HepG2 (cell line): ENCODE measurements at regions not wholly inside any gene's neighbourhood (a gene's known extent, or its start where the extent isn't known, plus 50 kb on each side); places are given as distances from the start of the nearest gene placed in this dataset.

Experiments used
- AGO2 ChIP-seq: fragments of 200-400 bp; formaldehyde crosslinking; optimal IDR thresholded peaks from 2 replicates; pipeline ENCODE3; 2017; ENCODE audit warnings: mild to moderate bottlenecking, low read depth, low read length, moderate library complexity
- CAMTA2 ChIP-seq: sonication (generic); formaldehyde crosslinking; IDR thresholded peaks from 2 replicates; pipeline ENCODE4 v1.4.0; 2020; ENCODE audit warnings: mild to moderate bottlenecking, missing genetic modification reagents, borderline replicate concordance
- EP300 ChIP-seq, 3 experiments: sonication (generic) in 1 of 3; formaldehyde crosslinking in 1 of 3; IDR thresholded peaks; 2 replicates each; pipeline versions ENCODE4 v1.5.1 to v1.6.1; 2011 to 2020; ENCODE audit warnings: low read depth in 2 of 3, low read length in 2 of 3, borderline replicate concordance in 1 of 3, improper control_type of control experiment in 1 of 3, mild to moderate bottlenecking in 1 of 3, missing genetic modification reagents in 1 of 3, moderate library complexity in 1 of 3
- EZH2 ChIP-seq: conservative IDR thresholded peaks from 2 replicates; pipeline ENCODE4 v1.6.1; 2012; ENCODE audit warnings: mild to moderate bottlenecking, low read depth, low read length, moderate library complexity
- PCBP1 ChIP-seq: fragments of 200-400 bp; formaldehyde crosslinking; IDR thresholded peaks from 2 replicates; pipeline ENCODE4 v1.6.1; 2017; ENCODE audit warnings: mild to moderate bottlenecking, low read depth, low read length, borderline replicate concordance
- POLR2AphosphoS5 ChIP-seq: IDR thresholded peaks from 2 replicates; pipeline ENCODE4 v1.6.1; 2012; ENCODE audit warnings: low read depth, low read length
- RAD21 ChIP-seq: fragments of 450-650 bp; formaldehyde crosslinking; IDR thresholded peaks from 2 replicates; pipeline ENCODE4 v1.5.0; 2020; ENCODE audit warnings: mild to moderate bottlenecking
- SP1 ChIP-seq, 2 experiments: fragments of 450-650 bp in 1 of 2; sonication (generic) in 1 of 2; formaldehyde crosslinking in 1 of 2; IDR thresholded peaks; 2 replicates each; pipeline versions ENCODE4 v1.4.0 to v1.6.1; 2016 to 2020; ENCODE audit warnings: missing genetic modification reagents in 1 of 2
- ZNF256 ChIP-seq: sonication (generic); formaldehyde crosslinking; conservative IDR thresholded peaks from 2 replicates; pipeline ENCODE4 v1.4.0; 2020; ENCODE audit warnings: missing genetic modification reagents
- ZNF33B ChIP-seq: sonication (generic); formaldehyde crosslinking; IDR thresholded peaks from 2 replicates; pipeline ENCODE4 v1.5.1; 2020; ENCODE audit warnings: mild to moderate bottlenecking, missing genetic modification reagents
- TF ChIP-seq, protein P1 (sequence below): sonication (generic); formaldehyde crosslinking; IDR thresholded peaks from 2 replicates; pipeline ENCODE4 v1.5.0; 2020; ENCODE audit warnings: missing genetic modification reagents
- TF ChIP-seq, protein P2 (sequence below): IDR thresholded peaks from 2 replicates; pipeline ENCODE4 v1.6.1; 2012; ENCODE audit warnings: inconsistent platforms
- TF ChIP-seq, protein P3 (sequence below): sonication (generic); formaldehyde crosslinking; conservative IDR thresholded peaks from 2 replicates; pipeline ENCODE4 v1.4.0; 2020; ENCODE audit warnings: missing genetic modification reagents
- TF ChIP-seq, protein P4 (sequence below): sonication (generic); formaldehyde crosslinking; IDR thresholded peaks from 2 replicates; pipeline ENCODE4 v1.4.0; 2020; ENCODE audit warnings: mild to moderate bottlenecking, missing genetic modification reagents, borderline replicate concordance

DNA sequence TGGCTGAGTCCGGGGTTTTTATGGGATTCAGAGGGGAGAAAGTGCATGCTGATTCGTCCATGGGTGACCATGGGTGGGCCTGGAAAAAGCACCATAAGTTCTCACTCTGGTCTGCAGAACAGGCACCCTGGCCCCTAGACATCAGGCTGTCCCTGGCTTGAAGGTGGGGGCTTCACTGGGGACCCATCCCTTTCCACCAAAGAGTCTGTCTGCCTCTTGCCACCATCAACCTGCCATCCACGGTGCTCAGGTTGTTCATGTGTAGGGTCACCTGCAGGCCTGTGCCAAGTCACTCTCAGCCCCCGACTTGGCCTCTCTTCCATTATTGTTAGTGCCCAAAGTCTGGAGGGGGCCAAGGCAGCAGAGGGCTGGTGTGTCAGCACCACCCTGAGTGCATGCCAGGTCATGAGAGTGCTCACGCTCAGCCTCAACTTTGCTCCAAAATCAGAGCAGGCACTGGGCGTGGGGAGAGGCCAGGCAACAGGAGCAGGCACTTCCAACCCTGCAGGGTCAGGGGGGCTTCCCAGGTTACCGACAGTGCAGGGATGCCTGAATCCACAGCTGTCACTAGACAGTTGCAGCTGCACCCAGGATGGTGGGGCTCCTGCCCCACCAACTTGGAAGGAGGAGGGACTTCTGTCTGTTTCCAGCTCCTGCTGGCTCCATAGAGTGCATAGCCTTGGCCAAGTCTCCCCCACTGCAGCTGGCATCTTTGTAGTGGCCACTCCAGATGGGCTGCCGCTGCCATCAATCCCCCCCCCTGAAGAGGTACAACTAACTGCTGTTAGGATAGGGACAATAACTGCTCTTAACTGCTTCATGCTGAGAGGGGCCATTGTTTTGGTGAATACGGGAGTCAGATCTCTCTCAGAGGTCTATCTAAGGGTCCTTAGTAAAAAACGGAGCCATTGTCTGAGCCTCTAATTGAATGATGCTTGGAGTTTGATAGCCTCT is 209.3 kb downstream of the AKAIN1 start:
- TF ChIP-seq CAMTA2 (CRISPR knock-in tag), result no peak
- no peak for TF ChIP-seq ZNF256 (CRISPR knock-in tag)
- no peak for TF ChIP-seq POLR2AphosphoS5
- TF ChIP-seq ZNF33B, result no peak
- TF ChIP-seq EP300 (IDR thresholded peaks at IDR 0.05; ENCODE audit: low read depth in 2 of 2, low read length in 2 of 2), result no peak
- no peak for TF ChIP-seq EP300 (CRISPR knock-in tag; IDR thresholded peaks at IDR 0.05; ENCODE audit: borderline replicate concordance)
- TF ChIP-seq, protein P1, sequence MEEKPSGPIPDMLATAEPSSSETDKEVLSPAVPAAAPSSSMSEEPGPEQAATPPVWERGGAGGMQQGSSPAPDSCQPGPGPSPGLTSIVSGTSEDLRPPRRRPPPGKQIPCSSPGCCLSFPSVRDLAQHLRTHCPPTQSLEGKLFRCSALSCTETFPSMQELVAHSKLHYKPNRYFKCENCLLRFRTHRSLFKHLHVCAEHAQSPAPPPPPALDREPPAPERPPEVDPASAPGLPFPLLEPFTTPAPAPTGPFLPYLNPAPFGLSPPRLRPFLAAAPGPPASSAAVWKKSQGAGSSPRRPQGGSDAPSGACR (CRISPR knock-in tag), result no peak
- TF ChIP-seq, protein P2, sequence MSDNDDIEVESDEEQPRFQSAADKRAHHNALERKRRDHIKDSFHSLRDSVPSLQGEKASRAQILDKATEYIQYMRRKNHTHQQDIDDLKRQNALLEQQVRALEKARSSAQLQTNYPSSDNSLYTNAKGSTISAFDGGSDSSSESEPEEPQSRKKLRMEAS, result no peak
- TF ChIP-seq, protein P3, sequence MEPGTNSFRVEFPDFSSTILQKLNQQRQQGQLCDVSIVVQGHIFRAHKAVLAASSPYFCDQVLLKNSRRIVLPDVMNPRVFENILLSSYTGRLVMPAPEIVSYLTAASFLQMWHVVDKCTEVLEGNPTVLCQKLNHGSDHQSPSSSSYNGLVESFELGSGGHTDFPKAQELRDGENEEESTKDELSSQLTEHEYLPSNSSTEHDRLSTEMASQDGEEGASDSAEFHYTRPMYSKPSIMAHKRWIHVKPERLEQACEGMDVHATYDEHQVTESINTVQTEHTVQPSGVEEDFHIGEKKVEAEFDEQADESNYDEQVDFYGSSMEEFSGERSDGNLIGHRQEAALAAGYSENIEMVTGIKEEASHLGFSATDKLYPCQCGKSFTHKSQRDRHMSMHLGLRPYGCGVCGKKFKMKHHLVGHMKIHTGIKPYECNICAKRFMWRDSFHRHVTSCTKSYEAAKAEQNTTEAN (CRISPR knock-in tag), result no peak
- TF ChIP-seq EZH2, result no peak
- TF ChIP-seq PCBP1, result no peak
- TF ChIP-seq RAD21 (CRISPR knock-in tag), result no peak
- TF ChIP-seq, protein P4, sequence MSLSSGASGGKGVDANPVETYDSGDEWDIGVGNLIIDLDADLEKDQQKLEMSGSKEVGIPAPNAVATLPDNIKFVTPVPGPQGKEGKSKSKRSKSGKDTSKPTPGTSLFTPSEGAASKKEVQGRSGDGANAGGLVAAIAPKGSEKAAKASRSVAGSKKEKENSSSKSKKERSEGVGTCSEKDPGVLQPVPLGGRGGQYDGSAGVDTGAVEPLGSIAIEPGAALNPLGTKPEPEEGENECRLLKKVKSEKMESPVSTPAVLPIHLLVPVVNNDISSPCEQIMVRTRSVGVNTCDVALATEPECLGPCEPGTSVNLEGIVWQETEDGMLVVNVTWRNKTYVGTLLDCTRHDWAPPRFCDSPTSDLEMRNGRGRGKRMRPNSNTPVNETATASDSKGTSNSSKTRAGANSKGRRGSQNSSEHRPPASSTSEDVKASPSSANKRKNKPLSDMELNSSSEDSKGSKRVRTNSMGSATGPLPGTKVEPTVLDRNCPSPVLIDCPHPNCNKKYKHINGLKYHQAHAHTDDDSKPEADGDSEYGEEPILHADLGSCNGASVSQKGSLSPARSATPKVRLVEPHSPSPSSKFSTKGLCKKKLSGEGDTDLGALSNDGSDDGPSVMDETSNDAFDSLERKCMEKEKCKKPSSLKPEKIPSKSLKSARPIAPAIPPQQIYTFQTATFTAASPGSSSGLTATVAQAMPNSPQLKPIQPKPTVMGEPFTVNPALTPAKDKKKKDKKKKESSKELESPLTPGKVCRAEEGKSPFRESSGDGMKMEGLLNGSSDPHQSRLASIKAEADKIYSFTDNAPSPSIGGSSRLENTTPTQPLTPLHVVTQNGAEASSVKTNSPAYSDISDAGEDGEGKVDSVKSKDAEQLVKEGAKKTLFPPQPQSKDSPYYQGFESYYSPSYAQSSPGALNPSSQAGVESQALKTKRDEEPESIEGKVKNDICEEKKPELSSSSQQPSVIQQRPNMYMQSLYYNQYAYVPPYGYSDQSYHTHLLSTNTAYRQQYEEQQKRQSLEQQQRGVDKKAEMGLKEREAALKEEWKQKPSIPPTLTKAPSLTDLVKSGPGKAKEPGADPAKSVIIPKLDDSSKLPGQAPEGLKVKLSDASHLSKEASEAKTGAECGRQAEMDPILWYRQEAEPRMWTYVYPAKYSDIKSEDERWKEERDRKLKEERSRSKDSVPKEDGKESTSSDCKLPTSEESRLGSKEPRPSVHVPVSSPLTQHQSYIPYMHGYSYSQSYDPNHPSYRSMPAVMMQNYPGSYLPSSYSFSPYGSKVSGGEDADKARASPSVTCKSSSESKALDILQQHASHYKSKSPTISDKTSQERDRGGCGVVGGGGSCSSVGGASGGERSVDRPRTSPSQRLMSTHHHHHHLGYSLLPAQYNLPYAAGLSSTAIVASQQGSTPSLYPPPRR, result no peak
- no peak for TF ChIP-seq AGO2
- no peak for TF ChIP-seq SP1 (IDR thresholded peaks at IDR 0.05)
- no peak for TF ChIP-seq SP1 (CRISPR knock-in tag; IDR thresholded peaks at IDR 0.05)
